ENCODE measurements at regions not wholly inside any gene's neighbourhood (a gene's known extent, or its start where the extent isn't known, plus 50 kb on each side); places are given as distances from the start of the nearest gene placed in this dataset.

GRCh38 chr5:14039063-14039462, 94.6 kb upstream of the DNAH5 start:
- TF ChIP-seq CTCF (IDR thresholded peaks at IDR 0.05): no peak
- no peak for TF ChIP-seq POLR2A (IDR thresholded peaks at IDR 0.05)
